ENCODE measurements at regions not wholly inside any gene's neighbourhood (a gene's known extent, or its start where the extent isn't known, plus 50 kb on each side); places are given as distances from the start of the nearest gene placed in this dataset.

DNA sequence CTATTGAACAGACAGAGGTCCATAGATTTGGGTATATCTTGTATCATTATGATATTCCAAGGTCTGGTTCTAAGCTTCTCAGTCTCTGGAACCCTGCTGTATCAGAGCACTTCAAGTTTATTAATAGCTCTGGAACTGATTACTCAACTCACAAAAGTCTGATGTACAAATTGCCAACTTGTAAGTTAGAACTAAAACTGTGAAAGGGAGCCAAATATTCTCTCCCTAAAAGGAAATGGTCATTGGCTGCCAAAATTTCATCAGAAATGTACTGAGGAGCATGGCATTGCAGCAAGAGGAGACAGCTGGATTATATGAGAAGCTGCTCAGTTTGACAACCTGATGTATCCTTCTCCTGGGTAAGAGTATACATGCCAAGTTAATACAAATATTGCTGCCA lies 828.8 kb upstream of the SEL1L start:
- no peak for DNase-seq (ENCODE audit: low spot score)

DNA sequence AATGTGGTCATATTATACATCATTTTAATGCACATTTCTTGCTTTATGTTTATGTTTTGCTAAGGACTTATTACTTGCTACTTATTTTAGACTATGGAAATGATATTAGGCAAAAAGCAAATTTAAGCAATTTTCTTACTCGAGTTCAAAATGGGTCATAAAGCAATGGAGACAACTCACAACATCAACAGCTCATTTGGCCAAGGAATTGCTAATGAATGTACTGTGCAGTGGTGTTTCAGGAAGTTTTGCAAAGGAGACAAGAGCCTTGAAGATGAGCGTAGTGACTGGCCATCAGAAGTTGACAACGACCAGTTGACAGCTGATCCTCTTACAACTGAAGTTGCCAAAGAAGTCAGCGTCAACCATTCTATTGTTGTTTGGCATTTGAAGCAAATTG lies 831.8 kb upstream of the SEL1L start:
- no peak for DNase-seq (ENCODE audit: low spot score)

DNA sequence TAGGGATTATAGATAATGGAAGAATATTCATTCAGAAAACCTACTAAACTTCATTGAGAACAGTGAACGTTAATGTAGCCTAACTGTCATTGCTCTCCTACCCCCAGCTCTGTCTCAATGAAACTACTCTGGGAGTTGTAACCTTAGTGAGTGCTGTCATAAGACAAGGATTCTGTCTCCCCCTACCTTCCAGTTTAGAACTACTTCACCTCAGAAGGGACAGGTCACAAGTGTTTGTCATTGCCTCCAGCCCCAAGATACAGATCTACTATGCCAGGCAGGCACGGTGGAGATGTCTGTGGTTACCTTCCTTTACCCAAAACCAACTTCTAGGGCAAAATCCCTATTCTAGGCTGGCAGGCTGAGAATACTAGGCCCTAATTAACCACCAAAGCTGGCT lies 833.1 kb upstream of the SEL1L start:
- DNase-seq (ENCODE audit: low spot score): no peak

DNA sequence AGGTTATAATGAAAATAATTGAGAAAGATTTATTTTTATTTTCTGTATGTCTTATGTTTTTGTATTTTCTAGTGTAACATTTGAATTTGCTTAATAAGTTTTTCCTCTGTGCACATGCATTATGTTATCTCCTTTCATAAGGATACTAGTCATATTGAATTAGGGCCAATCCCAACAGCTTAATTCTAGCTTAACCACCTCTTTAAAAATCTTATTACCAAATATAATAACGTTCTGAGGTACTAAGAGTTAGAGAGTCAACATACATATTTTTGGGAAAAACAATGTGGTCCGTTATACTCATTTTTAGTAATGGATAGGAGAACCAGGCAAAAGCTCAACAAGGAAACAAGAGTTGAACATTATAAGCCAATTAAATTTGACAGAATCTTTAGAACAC lies 845.6 kb upstream of the SEL1L start:
- no peak for DNase-seq (ENCODE audit: low spot score)

DNA sequence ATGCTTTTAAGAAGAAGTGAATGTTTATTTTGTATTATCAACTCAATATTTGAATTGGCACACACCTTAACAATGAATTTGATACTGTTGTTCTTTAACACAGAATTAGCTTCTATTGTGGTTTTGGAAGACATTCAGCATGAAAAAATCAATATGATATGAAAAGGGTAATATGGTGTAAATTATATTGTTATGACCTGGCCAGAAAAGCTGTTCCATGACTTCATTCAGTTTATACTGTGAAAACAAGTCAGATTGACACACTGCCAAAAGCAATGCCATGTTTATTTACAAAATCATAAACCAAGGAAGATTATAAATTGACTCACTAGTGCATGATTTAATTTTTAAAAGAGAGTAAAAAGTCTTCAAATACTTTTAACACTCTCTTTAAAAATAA lies 851.4 kb upstream of the SEL1L start:
- DNase-seq (ENCODE audit: low spot score): no peak

DNA sequence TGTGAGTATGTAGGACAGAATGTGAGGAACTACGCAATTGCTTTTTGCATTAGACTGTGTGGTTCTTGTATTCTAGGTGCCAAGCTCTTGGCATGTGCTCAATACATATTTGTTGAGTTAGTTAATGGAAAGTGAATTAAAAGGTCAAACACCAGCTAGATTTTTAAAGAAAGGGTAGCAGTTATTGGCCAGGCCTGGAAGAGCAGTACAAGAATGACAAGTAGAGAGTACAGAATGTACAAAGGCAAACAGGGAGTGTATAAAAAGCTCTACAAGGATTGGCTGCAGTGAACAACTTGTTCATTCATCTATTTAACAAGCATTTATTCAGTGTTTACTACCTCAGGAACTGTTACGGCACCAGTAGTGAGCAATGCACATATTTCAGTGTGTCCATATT lies 854.0 kb upstream of the SEL1L start:
- DNase-seq (ENCODE audit: low spot score): no peak

DNA sequence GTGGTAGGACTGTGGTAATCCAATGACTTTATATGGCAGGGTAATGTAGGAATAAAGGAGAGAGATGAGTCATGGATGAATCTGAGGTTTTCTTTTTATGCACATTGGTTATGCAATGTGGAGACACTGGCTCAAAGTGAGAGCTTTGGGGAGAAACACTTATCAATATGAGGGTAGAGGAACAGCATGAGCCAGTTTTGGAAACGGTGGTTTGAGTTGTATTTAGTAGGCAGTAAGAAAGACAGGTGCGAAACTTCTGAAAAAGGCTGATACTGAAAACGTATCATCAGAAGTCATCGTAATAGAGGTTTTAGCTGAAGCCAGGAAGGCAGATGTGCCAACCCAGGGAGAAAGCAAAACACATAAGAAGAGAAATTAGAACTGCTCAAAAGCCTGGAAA lies 854.8 kb upstream of the SEL1L start:
- DNase-seq (ENCODE audit: low spot score): no peak

DNA sequence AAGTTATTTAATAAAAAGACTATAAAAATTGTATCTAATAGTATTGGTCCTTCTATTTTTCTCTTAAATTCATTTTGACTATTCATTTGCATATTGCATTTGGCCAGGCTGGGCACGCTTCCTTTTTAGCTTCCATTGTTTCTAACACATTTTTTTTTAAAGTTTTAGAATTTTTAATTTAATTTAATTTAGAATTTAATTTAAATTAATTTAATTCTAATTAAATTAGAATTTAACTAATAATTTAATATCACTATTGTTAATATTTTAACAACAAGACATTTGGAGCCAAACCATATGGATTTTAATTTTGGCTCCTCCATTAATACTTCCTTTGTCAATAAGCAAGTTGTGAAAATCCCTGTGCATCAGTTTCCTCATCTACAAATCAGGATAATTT lies 856.9 kb upstream of the SEL1L start:
- no peak for DNase-seq (ENCODE audit: low spot score)

DNA sequence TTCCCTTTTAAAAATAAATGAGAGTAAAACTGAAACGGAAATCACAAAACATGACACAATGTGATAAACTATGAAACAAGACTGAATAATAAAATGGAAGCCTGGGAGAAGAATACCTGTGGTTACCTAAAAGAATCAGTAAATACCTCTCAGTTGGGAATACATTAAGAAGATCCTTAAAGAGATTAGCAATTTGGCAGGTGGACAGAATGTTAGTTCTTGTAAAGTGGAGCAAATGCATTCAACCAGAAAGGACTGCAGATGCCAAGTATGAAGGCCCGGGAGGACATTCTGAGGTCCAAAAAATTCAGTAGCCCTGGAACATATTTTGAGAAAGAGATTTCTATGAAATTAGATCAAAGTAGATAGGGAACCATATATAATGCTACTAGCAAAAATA lies 861.3 kb upstream of the SEL1L start:
- no peak for DNase-seq (ENCODE audit: low spot score)

DNA sequence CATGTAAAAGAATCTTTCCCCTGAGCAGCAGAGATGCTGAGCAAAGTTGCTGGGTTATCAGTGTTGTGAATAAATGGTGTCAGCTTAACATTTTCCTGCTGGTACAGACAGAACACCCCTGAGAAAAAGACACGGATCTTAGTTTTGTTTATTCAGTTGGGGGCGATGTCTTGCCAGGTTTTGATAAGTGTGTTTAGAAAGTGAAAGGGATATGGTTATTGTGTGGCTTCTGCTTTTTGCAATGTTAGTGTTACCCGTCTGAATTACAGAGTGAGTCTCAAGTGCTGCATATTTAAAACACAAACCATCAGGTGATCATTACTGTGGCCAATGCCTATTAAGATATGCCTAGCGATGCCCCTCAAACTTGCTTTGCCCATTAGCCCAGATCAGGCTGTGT lies 864.6 kb upstream of the SEL1L start:
- no peak for DNase-seq (ENCODE audit: low spot score)

DNA sequence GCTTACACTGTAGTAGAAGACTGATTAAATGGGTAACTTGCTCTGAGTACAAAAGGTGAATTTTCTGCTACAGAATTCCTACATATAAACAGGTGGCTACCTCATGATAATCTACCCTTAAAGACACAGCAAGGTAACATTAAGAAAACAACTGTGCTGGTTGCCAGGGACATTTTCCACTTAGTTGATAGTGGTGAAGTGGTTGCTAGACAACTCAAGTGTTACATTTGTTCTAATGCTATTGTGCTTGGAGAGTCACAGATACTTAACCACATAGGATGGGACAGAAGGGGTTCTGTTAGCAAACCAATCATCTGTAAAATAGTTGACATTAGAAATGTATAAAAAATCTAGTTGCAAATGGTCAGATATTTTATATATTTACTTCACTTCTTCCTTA lies 870.3 kb upstream of the SEL1L start:
- no peak for DNase-seq (ENCODE audit: low spot score)

DNA sequence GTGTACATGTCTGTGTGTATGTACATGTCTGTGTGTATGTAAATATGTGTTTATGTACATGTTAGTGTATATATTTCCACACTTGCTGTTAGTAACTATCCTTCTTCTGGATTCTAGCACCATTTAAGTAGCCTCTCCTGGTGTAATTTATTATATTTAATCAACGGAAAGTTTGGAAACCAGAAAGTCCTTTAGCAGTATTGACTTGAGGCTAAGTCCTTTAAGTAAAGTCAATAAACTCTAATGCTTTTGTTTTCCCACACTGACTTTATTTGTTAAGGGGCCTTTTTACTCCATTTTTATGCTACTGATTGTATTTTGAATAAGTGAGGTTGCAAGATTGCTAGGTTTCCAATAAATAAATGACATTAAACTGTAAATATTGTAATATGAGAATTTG lies 876.4 kb upstream of the SEL1L start:
- no peak for DNase-seq (ENCODE audit: low spot score)

DNA sequence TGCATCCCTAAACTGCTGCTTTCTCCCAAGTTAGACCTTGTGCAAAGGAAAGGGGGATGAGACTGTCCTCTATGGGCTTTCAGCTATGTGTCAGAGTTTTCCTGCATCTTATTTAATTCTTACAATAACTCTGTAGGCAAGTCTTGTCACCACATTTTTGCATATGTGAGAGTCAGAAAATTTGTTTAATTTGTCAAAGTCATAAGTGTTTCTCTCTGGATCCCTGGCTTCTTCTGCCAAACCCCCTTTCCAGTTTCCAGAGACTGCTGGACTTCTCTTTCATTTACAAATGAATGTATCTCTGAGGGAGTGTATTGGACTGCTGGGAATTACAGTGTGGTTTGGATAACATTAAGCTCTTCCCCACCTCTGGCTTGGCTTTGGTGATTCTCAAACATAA lies 877.6 kb upstream of the SEL1L start:
- DNase-seq (ENCODE audit: low spot score): no peak

DNA sequence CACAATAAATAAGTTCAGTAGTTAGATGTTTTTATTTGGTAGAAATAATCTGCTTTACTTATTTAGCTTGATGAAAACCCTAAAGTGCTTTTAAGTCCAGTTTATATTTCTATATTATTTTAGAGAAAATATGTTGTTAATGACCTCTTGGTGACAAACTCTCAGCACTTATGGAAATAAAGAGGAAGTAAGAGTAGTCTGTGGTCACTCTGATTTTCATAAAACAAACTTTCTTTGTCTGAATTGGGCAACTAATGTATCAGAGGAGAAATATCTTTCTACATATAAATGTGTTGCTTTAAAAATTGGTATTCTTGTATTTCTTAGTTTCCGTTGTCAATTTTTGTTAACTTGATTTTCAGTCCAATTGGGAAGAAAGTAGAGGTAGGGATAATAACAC lies 878.9 kb upstream of the SEL1L start:
- DNase-seq (ENCODE audit: low spot score): no peak

DNA sequence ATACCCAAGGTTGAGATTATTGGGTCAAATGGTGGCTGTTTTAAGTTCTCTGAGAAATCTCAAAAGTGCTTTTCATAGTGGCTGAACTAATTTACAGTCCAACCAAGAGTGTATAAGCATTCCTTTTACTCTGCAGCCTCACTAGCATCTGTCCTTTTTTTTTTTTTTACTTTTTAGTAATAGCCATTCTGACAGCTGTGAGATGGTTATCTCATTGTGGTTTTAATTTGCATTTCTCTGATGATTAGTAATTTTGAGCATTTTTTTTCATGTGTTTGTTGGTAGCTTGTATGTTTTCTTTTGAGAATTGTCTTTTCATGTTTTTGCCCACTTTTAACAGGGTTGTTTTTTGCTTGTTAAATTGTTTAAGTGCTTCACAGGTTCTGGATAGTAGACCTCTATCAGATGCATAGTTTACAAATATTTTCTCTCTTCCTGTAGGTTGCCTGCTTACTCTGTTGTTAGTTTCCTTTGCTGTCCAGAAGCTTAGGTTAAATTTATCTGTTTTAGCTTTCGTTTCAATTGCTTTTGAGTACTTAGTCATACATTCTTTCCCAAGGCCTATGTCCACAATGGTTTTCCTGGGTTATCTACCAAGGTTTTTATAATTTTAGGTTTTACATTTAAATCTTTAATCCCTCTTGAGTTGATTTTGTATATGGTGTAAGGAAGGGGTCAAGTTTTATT lies 881.3 kb upstream of the SEL1L start:
- DNase-seq (ENCODE audit: low spot score): no peak

DNA sequence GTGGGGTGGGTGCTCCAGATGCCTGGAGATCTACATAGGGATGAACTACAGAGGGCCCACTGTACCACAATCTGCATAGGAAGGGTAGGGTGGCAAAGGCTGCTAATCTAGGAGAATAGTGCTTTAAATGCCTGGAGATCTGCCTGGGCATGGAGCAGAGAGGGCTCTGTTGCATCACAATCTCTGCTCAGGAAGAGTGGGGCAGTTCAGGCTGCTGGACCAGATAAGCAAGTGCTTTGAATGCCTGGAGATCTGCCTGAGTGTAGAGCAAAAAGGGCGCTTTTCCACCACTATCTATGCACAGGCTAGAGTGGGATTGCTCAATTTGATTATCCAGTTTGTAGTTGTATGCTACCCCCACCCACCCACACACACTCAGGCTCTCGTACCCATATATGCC lies 886.3 kb upstream of the SEL1L start:
- DNase-seq (ENCODE audit: low spot score): no peak

DNA sequence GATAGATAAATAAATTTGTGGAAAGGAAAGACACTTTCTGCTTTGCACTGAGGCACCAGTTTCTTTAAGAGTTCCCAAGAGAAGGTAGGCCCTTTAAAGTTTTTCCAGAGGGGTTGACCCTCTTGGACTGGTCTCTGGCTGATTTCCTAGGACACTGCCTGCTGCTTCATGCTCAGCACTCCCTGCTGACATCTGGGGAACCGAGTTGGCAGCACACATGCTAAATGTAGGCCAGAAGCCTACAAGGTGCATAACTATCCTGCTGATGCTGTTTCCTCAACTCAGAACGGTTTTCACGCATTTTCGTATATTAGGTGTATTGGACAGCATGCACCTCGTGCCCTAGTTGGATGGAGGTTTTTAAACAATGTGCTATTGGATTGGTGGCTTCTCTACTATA lies 887.2 kb upstream of the SEL1L start:
- DNase-seq (ENCODE audit: low spot score): no peak

DNA sequence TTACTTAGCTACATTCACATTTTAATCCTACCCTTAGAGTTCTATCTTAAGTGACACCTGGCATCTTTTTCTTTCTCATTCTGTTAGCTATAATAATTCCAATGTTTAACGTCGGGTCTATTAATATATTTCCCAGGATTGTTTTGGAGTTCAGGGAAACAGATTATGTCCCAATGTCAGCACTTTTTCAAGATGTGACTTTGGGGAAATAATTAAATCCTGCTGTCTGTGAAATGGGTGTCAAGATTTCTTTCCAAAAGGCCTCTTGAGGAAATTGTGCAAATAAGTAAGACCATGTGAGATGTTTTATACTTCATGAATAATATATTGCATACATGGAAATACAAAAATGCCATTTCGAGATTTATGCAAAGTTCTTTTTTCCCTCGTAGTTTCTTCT lies 887.6 kb upstream of the SEL1L start:
- no peak for DNase-seq (ENCODE audit: low spot score)

DNA sequence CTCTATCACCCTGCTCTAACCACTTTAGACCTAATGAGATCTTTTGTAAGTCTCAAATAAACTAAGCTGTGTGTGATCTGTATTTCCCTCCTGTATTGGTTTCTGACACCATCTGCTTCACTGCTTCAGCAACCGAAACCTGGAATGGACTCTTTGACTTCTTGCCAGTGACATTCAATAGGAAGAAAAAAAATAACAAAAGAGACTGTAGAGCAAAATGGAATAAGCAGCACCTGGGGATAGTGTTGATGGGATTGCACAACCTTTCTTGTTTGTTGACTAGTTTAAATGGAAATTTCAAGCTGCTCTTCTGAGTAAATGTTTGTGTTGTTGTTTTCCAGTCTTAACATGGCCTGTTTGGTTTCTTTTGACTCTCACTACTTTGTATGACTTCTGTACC lies 888.6 kb upstream of the SEL1L start:
- DNase-seq (ENCODE audit: low spot score): no peak

DNA sequence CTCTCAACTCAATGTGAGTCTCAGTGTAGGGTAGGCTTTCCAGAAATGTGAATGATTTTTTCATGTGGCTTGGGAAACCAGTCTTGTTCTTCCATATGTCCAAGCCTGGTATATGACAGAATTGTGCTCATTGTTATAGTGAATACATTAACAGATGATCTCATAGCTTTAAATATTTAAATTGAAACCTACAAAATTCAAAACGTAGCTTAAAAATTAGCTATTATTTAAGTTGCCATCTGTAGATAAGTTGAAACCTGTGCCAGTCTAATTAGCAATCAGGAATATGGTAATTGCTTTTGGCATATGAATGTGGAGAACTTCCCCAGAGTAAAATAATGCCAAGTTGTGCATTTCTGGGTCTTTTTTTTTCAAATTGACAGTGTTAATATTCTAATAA lies 891.6 kb upstream of the SEL1L start:
- no peak for DNase-seq (ENCODE audit: low spot score)

DNA sequence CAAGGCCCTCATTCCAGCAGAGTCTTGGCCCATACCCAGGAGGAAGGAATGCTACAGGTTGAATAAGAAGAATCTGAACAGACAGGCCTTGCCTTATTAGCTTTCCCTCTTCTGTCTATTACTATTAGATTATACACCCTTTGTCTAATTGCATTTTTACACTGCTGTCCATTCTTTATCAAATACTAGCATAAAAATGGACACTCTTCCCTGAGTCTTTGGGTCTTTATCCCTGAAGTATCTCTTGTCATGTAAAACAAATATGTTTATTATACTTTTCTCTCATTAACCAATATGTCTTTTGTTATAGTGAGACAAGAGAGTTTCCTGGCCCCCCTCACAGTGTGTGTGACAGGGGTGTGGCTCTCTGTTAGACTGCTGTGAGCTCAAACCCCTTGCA lies 897.4 kb upstream of the SEL1L start:
- DNase-seq (ENCODE audit: low spot score): no peak

DNA sequence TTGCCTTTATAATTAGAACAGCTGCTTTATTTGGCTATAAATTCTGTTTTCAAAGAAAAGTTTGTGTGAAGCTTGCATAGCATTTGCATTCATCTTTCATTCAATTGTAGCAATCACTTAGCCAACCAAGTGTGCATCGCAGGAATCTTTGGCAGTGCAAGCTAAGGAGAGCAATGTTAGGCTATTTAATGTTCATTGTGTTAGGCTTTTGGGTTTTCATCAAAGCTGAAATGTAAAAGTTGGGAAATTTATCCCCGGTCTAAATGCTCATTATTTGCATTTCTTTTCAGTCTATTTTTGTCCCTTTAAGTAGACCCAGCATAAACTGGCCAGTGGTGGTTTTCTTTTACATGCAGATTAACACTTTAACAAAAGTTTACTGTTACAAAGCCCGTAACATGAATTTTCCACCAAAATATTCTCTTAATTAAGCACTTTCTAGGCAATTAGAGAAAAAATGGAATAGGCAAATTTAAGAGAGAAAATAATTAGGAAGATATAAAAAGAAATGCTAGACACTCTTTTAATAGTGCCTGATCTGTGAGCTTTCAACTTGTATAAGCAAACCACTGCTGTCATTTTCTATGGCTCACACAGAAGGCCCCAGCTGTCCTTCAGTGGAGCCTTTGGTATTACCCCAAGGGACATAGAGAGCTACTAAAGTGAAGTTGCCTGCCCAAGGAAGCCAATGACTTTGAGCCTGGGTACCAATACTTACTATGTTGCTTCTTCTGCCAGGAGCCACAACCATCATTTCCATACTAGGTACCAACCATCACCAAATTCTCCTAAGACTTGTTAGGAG lies 898.9 kb upstream of the SEL1L start:
- no peak for DNase-seq (ENCODE audit: low spot score)

DNA sequence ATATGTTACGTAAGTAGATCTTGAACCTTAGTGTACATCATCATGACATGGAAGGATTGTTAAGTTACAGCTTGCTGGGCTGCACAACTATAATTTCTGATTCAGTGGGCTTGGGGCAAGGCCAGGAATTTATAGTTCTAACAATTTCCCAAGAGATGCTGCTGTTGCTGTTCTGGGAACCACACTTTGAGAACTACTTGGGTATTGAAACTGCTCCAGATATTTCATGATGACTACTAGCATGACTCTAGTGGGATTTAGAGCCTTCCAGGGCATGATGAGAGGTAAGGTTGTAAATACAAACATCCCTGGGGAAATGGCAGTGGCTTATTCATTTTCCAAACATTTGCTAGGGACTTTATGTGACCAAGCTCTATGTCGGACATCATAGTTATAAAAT lies 904.8 kb upstream of the SEL1L start:
- no peak for DNase-seq (ENCODE audit: low spot score)

DNA sequence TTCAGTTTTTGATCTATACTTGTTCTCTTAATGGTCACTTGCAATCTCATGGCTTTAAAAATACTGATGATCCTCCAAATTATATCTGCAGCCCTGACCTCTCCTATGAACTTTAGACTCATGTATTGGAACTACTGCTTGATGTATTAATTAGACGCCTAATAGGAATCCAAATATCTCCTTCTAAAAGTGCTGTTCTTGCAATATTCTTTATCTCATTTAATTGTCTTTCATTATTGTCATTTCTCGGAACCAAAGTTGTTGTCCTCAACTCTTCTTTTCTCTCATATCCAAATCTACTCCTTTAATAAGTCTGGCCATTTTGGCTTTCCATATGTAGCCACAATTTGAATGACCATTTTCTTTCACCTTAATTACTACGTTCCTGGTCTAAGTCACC lies 907.6 kb upstream of the SEL1L start:
- no peak for DNase-seq (ENCODE audit: low spot score)
